OCI-LY3 (cell line): ENCODE measurements at regions not wholly inside any gene's neighbourhood (a gene's known extent, or its start where the extent isn't known, plus 50 kb on each side); places are given as distances from the start of the nearest gene placed in this dataset.

Experiments used
- H2AFZ ChIP-seq: fragments of 200-600, 300-600 bp; shearing (Covaris generic); 2 replicates; pipeline ENCODE4 v1.6.0; 2014; ENCODE audit warnings: antibody characterized with exemption, low read depth, low read length
- H3K27ac ChIP-seq: fragments of 200-600, 300-600 bp; sonication (generic); 2 replicates; pipeline ENCODE4 v1.5.1; 2014; ENCODE audit warnings: mild to moderate bottlenecking, low read length, moderate library complexity, mixed read lengths
- H3K27me3 ChIP-seq: fragments of 200-600, 300-600 bp; sonication (generic); 2 replicates; pipeline ENCODE4 v1.6.1; 2014; ENCODE audit warnings: low read depth, low read length, mixed read lengths
- H3K36me3 ChIP-seq: fragments of 200-600, 300-600 bp; sonication (generic); replicated peaks from 2 replicates; pipeline ENCODE3; 2014; ENCODE audit warnings: low read depth, low read length, mixed read lengths
- H3K4me1 ChIP-seq: fragments of 300-600, 200-600 bp; sonication (generic); 2 replicates; pipeline ENCODE4 v1.6.1; 2014; ENCODE audit warnings: low read length, mixed read lengths
- H3K4me2 ChIP-seq: fragments of 200-600, 300-600 bp; sonication (generic); 2 replicates; pipeline ENCODE4 v1.6.1; 2014; ENCODE audit warnings: low read length, mixed read lengths
- H3K4me3 ChIP-seq: fragments of 300-600, 200-600 bp; sonication (generic); 2 replicates; pipeline ENCODE4 v1.5.1; 2014; ENCODE audit warnings: antibody characterized with exemption, mild to moderate bottlenecking, low read length, moderate library complexity
- H3K79me2 ChIP-seq: fragments of 300-600, 200-600 bp; shearing (Covaris generic); 2 replicates; pipeline ENCODE4 v1.6.1; 2014; ENCODE audit warnings: mild to moderate bottlenecking, low read length, mixed read lengths
- H3K9ac ChIP-seq: fragments of 300-600, 200-600 bp; shearing (Covaris generic); 2 replicates; pipeline ENCODE4 v1.6.0; 2014; ENCODE audit warnings: mild to moderate bottlenecking, low read length, moderate library complexity
- H3K9me3 ChIP-seq: fragments of 200-600, 300-600 bp; shearing (Covaris generic); 2 replicates; pipeline ENCODE4 v1.6.1; 2014; ENCODE audit warnings: low read length, mixed read lengths; ENCODE audit not compliant: insufficient read depth
- H4K20me1 ChIP-seq: fragments of 200-600, 300-600 bp; sonication (generic); 2 replicates; pipeline ENCODE4 v1.6.1; 2016; ENCODE audit warnings: low read length, mixed read lengths; ENCODE audit not compliant: insufficient read depth
- EZH2phosphoT487 ChIP-seq: fragments of 200-600 bp; shearing (Covaris generic); IDR thresholded peaks from 2 replicates; pipeline ENCODE4 v1.6.1; 2018; ENCODE audit warnings: antibody characterized with exemption, mixed run types, low read depth
- TF ChIP-seq, protein P1 (sequence below): fragments of 200-600, 300-600 bp; sonication (generic); IDR thresholded peaks from 2 replicates; pipeline ENCODE4 v1.5.1; 2014; ENCODE audit warnings: antibody characterized with exemption, low read length, low read depth

DNA sequence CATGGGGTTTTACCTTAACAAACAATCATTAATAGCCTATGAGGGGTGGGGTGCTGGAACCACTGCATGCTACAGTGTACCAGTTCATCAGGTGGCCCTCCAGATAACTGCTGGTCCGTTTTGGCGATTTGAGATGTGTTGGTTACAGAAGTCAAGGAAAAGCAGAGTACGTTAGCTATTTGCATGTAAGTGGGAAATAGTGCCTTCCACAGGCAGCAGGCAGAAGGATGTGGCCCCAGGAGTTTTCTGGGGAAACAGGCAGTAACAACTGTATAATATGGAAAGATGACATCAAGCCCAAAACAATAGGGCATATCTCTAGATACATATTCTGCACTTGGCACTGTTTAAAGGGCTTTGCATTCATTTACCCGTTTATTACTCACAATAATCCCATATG lies 245.7 kb downstream of the COL4A1 start:
- no peak for TF ChIP-seq EZH2phosphoT487
- TF ChIP-seq, protein P1, sequence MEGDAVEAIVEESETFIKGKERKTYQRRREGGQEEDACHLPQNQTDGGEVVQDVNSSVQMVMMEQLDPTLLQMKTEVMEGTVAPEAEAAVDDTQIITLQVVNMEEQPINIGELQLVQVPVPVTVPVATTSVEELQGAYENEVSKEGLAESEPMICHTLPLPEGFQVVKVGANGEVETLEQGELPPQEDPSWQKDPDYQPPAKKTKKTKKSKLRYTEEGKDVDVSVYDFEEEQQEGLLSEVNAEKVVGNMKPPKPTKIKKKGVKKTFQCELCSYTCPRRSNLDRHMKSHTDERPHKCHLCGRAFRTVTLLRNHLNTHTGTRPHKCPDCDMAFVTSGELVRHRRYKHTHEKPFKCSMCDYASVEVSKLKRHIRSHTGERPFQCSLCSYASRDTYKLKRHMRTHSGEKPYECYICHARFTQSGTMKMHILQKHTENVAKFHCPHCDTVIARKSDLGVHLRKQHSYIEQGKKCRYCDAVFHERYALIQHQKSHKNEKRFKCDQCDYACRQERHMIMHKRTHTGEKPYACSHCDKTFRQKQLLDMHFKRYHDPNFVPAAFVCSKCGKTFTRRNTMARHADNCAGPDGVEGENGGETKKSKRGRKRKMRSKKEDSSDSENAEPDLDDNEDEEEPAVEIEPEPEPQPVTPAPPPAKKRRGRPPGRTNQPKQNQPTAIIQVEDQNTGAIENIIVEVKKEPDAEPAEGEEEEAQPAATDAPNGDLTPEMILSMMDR: no peak
- Histone ChIP-seq H3K4me1 (no peaks in the 10 kb centered on the region), H3K4me2 (no peak overlapping the region), H3K79me2 (no peaks in the 10 kb centered on the region), H3K27me3 (no peaks in the 10 kb centered on the region; the same call in 1 of the 2 replicates), H3K4me3 (no peak overlapping the region), H4K20me1 (no peaks in the 10 kb centered on the region), H2AFZ (no peak overlapping the region), H3K9ac (no peak overlapping the region), H3K9me3 (no peaks in the 10 kb centered on the region), H3K36me3 (no peaks in the 10 kb centered on the region), H3K27ac (no peak overlapping the region)

- Histone ChIP-seq H3K9ac (no peak overlapping the region), H3K4me3 (no peak overlapping the region)
These were observed 249.9 kb downstream of the COL4A1 start for GRCh38 chr13:110057052-110057451.

GRCh38 chr13:110056640-110057039 lies 250.3 kb downstream of the COL4A1 start:
- Histone ChIP-seq H3K4me2 (no peak overlapping the region), H2AFZ (no peak overlapping the region), H3K27ac (no peak overlapping the region)

More at GRCh38 chr13:110057052-110057451, 249.9 kb downstream of the COL4A1 start:
- TF ChIP-seq, protein P1: no peak
- TF ChIP-seq EZH2phosphoT487: no peak
- no peak overlapping the region for H3K27ac ChIP-seq
- H3K79me2 ChIP-seq: no peaks in the 10 kb centered on the region
- H3K4me1 ChIP-seq: no peaks in the 10 kb centered on the region
- H3K27me3 ChIP-seq: no peaks in the 10 kb centered on the region; the same call in 1 of the 2 replicates
- no peak overlapping the region for H2AFZ ChIP-seq
- H4K20me1 ChIP-seq: no peaks in the 10 kb centered on the region
- no peaks in the 10 kb centered on the region for H3K9me3 ChIP-seq
- H3K4me2 ChIP-seq: no peak overlapping the region
- no peaks in the 10 kb centered on the region for H3K36me3 ChIP-seq

DNA sequence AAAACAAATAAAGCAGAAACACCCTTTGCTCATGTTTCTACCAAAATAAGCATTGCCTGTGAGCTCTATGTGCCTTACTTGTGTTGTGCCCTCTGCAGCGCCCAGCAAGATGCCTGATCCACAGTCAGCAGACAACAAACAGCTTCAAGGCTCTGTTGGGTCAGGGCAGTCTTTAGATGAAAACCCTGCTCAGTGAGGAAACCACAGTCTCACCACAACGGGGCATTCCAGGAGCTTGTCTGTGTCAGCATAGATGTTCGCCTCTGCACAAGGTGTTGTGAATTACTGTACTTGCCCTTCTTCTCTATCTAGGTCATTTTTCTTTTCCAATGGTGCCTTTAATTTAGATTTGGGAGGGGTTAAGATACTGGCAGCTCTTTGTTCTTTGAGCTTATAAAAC lies 251.9 kb downstream of the COL4A1 start:
- no peaks in the 10 kb centered on the region for H3K9me3 ChIP-seq
- H3K27ac ChIP-seq: no peak overlapping the region
- no peaks in the 10 kb centered on the region; the same call in 1 of the 2 replicates for H3K27me3 ChIP-seq
- no peak overlapping the region for H2AFZ ChIP-seq
- H3K4me1 ChIP-seq: no peaks in the 10 kb centered on the region
- H3K79me2 ChIP-seq: no peaks in the 10 kb centered on the region
- H3K4me3 ChIP-seq: no peak overlapping the region
- no peaks in the 10 kb centered on the region for H4K20me1 ChIP-seq
- TF ChIP-seq EZH2phosphoT487: no peak
- TF ChIP-seq, protein P1: no peak
- H3K36me3 ChIP-seq: no peaks in the 10 kb centered on the region
- no peak overlapping the region for H3K9ac ChIP-seq
- no peak overlapping the region for H3K4me2 ChIP-seq

More at GRCh38 chr13:110056640-110057039, 250.3 kb downstream of the COL4A1 start:
- no peaks in the 10 kb centered on the region for H3K36me3 ChIP-seq
- no peak overlapping the region for H3K4me3 ChIP-seq
- H3K79me2 ChIP-seq: no peaks in the 10 kb centered on the region
- H3K27me3 ChIP-seq: no peaks in the 10 kb centered on the region; the same call in 1 of the 2 replicates
- H3K4me1 ChIP-seq: no peaks in the 10 kb centered on the region
- H3K9ac ChIP-seq: no peak overlapping the region
- no peaks in the 10 kb centered on the region for H4K20me1 ChIP-seq
- TF ChIP-seq EZH2phosphoT487: no peak
- TF ChIP-seq, protein P1: no peak
- H3K9me3 ChIP-seq: no peaks in the 10 kb centered on the region
